HG03196 (cell line): ENCODE measurements at regions not wholly inside any gene's neighbourhood (a gene's known extent, or its start where the extent isn't known, plus 50 kb on each side); places are given as distances from the start of the nearest gene placed in this dataset.

Experiments
- ATAC-seq: cut with Tn5 transposase; IDR thresholded peaks from one replicate; pipeline ENCODE4 v1.9.1; 2021; ENCODE audit not compliant: unreplicated experiment

DNA sequence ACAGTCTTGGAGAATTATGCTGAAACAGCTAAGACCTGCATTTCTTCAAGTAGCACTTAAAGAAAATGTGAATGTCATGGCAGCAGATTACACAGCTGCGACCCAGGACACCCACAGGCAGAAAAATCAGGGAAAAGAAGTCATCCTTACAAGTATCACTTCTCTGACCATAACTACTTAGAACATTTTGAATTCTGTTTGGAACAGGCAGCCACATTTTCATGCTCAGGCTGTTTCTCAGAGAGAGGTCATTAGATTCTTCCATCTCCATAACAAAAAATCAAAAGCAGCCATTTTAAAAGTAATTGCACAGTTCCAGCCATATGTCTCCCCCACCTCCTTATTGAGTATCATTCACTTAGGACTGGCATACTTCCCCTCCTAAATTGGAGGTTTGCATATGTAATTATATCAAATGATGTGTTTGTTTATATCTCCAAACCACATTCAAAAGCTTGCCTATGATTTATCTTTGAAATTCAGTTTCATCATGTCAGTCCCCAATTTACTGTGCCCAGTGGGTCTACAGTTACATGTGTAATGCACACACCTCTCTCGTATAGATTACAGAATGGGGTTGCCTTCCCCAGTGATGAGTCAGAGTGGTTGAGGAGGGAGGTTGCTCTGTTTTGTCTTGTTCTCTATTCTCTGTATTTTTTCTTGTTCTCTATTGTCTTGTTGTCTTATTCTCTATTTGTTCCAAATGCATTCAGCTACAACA, 276.5 kb upstream of the MTNR1B start:
- no peak for ATAC-seq

DNA sequence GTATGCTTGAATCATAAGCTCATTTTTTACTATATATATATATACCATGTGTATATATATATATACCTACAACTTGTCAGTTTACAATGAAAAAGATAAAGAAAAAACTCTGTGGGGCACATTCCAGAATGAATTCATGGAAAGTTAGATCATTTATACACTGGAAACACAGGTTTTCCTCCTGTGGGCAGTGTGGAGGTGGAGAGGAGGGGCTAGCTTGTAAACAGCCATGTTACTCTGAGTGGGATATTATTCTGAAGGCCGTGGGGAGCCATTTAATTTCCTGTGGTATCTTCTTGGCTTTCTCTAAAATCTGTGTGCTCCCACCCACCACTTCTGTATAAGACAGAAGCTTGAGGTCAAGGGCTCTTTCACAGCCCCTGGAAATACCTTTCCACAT, 273.4 kb upstream of the MTNR1B start:
- no peak for ATAC-seq

DNA sequence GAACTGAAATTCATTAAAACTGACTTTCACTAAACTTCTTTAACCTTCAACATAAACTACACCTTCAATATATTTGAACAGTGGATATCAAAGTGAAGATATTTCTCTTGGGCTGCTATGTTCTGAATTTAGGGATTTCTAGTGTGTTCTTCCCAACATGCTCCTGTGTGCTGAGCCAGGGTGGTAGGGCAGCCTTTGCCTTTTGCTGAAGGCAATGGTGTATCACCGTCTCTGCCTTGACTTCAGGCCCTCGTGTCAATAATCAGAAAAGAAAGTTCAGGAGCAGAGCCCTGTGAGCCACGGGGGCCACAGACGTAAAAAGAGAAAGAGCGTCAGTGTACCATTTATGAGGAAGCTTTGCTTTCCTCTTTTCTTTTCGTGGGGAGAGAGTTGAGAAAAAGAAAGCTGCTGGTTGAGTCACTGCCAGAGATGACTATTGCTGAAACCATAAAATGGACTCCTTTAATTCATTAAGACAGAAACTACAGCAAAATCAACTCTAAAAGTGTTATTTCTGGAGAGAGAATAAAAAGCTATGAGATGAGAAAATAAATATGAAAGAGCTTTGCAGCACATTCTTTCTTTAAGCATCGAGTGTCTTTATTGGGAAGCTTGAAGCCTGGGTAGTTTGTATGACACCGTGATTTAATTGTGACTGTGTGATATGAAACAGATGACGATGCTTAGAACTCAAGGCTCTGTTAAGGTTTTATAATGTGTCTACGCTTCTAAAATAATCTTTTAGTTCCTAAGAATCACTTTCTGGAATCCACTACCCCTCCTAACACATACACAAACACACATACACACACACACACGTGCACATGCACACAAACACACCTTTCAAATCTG, 271.8 kb upstream of the MTNR1B start:
- ATAC-seq, result no peak

DNA sequence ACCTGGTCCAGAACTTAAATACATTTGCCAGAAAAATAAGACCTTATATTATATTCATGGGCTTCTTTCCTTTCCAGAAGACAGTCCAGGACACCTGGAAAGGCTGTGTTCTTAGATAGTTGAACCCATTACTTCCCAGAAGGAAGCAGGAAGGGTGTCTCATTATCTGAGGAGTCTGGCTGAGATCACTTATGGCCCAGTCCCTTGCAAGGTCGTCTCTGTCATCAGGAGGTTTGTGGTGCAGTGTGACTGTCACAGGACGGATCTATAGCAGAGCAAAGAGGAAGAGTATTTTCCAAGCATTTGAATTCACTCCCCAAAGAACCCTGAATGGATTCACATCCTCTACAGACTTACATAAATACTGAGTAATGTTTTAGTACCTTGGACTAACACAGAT, 270.7 kb upstream of the MTNR1B start:
- no peak for ATAC-seq

DNA sequence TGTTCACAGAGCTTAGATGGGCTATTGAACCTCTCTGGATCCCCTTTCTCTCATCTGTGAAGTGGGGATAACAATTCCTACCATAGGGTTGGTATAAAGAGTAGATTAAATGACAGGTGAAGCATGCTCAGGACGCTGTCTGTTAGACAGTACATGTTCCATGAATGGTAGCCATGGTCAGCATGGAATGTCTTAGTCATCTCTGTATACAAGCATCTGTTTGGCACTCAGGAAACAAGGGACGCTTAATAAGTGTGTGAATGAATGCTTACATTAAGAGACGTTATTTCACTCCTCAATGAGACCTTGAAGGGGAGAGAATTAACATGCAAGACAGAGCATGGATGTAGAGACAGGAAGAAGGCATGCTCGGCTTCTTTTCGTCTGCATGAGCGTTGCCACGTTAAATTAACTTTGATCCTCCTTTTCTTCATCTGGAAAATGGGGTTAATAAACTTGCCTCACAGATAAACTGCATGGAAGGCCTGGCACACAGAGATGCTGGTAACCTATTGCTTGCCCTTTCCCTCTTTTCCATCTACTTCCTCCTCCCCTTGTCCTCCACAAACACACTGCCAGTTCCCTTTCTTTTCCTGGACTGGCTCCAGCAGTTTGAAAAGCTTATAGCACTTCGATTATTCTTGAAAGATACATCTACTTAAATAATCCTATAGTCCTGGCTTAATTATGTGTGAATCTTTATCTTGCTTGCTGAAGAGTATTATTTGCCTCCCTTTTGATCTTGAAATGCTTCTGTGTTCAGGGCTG, 267.2 kb upstream of the MTNR1B start:
- ATAC-seq, result no peak

DNA sequence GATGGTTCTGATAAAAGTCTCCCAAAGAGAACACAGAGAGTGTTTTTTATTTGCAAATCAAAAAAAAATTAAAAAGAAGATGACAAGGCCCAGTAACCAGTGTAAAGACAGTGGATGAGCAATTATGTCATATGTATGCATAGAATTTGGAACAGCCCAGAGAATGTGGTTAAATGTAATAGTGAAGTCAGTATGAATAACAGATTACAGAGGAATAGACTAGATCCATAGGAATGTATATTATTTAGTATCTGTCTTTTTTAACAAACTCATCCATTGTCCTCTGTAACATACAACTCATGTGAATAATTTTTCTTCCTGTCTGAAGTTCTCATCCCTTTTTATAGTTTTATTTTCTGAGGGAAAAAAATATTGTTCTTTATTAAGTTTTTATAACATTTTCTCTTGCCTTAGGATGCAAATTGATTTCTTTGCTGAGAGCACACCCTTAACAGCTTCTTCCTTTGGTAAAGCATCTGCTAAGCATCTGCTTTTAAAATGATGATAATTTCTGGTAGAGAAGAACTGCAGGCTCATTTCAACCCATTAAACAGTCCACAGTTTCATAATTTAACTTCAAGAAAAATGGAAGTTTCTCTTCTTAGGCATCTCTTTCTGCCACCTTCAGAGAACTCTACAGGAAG, 266.5 kb upstream of the MTNR1B start:
- ATAC-seq, result no peak

DNA sequence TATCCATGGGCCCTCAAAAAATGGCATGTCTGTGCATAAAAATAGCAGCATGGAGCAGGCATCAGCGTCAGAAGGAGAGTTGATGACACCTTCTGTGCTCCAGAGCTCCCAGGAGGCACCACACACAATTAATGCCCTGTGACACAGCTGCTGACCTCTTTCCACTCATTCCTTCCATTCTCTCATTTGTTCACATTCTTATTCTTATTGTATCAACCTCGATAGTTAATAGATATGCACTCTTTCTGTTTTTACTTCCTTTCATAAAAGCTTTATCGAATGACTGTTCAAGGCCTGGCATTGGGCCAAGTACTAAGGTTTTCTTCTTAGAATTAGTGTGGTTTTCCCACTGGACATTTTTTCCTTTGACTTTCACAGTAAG, 266.0 kb upstream of the MTNR1B start:
- no peak for ATAC-seq

DNA sequence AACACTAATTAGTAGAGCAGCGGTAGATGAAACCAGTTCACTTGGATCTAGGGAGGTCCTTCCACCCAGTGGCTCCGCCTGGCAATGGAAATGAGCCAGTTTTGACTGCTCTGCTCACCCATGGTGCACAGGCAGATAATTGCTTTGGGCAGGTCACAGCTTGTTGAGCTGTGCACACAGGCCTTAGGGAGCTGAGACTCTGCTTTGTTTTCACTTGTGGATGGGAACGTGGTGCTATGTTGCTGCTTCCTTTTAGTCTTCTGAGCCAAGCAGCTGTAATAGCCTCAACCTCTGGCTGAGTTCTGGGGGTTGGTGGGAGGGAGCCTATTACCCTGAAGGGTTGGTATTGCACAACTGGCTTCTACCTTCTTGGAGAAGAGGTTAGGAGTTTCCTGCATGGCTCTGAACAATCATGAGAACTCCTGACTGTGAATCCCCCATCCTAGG, 262.3 kb upstream of the MTNR1B start:
- no peak for ATAC-seq

DNA sequence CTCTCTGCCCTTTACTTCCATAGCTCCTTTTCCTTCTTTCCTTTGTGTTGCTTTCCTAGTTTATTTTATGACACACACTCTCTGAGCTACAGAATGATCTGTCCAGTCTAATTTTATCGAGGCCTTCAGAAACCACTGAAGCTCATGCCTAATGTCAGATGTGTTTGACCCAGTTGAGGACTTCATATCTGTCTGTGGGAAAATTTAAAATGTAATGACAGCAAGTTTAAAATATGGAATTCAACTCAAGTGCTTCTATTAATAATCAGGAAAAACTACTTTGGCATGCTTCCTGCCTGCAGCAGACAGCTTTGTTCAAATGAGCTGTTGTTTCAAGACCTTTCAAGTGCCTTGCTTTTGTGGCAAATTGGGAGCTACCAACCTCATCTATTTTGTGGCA, 261.8 kb upstream of the MTNR1B start:
- no peak for ATAC-seq

DNA sequence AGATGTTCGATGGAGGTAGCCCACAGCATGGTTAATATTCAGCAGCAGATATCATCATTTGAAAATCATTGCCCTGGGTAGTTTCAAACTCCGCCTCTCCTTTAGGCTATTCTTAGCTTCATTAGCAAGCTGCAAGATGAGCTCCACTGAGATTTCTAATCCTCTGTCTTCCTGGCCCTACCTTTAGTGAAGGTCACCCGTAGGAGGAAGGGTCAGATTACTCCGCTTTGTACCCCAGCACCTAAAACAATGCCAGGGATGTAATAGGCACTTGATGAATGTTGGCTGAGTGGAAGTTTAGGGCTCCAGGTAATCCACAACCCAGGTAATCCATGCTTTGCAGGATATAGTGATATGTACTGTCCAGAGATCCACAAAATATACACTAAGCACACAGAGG, 260.1 kb upstream of the MTNR1B start:
- ATAC-seq, result no peak

DNA sequence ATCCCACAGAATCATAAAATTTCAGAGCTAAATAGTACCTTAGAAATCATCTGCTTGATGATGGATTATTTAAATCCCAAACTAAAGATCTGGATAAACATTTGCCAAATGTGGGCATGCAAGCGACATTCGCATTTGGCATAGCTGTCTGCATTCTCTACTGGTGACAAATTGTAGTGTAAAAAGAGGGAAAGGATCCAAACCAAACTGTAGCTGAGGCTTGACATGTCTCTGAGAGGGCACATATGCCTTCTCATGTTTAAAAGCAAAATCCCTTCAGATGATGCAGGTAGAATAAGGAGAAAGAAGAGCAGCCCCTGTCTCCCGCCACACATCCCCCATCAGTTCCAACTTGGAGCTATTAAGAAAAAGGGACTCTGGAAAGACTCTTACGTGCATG, 257.5 kb upstream of the MTNR1B start:
- ATAC-seq, result no peak

DNA sequence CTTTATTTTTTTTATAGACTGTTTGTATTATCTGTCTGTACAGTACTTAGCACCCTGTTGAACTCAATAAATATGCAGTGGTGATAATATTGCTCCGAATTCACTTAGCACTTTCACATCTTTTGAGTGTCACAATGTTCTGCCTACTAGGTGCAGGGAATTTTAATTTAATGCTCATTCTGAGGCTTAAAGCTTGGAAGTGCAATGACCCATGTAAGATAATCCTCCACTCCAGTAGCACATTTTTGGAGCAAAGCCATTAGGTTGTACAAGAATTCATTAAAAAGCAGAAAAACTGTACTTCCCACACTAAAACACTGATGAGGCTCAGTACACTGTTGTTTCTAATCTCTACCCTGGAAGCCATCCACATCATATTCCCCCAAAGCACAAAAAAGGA, 255.3 kb upstream of the MTNR1B start:
- no peak for ATAC-seq

DNA sequence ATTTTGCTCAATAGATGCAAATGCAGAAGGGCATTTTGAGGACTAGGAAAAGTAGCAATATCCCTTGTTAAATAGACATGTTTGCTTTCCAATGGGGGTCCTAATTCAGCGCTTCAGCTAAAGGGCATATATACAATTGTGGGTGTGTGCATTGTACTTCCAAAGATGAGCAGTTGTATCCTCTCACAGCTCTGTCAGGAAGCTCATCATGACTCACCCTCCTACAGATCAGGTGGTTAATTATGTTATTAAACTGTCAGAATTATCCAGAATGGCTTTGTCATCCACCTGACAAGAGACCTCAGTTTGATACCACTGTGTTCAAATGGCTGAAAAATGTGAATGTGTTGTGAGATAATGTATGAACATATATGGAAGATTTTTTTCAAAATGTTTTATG, 252.2 kb upstream of the MTNR1B start:
- no peak for ATAC-seq

DNA sequence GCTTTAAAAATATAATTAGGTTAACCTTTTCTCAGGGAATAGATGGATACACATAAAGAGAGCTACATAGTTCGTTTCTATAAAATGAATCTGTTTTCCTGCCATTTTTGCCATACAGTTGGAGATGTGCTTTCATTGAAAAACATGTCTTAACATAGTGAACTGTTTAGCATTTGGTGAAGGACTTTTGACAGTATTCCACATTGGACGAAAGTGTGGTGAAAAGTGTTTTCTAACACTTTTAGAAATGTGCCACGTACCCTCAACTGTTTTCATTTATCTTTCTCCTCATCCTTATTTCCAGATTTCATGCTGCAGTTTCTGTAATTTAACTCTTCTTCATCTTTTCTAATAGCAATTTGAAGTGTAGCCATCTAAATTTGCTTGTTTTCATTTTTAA, 249.1 kb upstream of the MTNR1B start:
- ATAC-seq, result no peak

DNA sequence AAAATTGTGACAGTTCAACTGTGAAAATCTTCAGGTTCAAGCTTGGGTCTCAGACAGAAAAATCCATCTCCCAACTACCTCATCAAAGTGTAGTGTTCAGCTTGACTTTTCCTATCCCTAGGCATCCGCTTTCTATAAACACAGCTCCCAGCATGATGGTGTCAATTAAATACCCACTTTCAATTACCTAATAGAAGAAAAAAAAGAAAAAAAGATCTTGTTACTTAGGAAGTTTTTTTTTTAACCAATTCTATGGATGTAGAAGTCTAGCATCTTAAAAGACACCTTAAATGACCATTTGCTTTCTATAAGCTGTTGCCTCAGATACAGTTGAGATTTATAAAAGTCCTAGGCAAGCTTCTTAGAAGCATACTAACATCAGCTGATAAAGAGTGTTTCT, 244.1 kb upstream of the MTNR1B start:
- ATAC-seq, result no peak

DNA sequence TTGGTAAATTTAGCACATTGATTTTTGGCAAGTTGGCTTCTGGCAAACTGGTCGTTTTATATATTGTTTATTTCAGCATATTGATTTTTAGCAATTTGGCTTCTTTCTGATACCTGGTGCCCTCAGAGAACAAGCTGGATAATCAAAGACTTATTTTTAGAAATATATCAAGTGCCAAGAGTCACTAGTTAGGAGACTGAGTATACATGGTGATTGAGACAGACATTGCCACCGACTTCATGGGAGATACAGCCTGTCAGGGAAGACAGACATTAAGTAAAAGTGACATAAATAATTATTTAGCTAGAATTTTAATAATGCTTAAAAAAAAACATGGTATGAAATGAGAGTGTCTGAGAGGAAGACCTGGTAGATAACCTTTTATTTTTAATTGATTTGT, 242.3 kb upstream of the MTNR1B start:
- ATAC-seq, result no peak

DNA sequence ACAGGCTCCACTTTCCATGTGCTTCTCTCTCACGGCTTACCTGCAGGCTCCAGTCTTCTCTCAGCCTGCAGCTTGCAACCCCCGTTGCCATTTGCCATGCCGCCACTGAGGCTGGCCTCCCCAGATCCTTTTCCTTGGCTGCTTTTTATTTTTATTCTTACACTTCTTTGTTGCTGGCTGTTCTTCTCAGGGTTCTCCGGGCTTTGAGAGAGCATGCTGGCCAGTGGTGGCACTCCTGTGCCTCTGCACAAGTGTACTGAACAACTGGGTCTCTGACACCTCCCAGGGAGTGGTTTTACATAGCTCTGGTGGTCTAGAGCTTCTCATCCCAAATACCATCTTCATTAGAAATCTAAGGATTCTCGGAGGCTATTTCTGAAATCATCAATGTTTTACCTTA, 241.7 kb upstream of the MTNR1B start:
- no peak for ATAC-seq

DNA sequence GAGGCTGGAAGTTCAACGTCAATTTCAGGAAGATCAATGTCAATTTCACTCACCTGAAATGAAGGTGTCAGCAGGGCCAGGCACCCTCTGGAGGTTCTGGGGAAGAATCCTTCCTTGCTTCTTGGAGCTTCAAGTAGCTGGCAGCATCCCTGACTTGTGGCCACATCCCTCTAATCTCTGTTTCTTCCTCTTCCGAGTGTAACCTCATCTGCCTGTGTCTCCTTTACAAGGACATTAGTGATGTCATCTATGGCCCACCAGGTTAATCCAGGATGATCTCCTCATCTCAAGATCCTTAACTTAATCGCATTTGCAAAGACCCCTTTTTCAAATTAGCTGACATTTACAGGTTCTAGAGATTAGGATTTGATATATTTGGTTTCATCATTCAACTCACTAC, 240.8 kb upstream of the MTNR1B start:
- ATAC-seq, result no peak

DNA sequence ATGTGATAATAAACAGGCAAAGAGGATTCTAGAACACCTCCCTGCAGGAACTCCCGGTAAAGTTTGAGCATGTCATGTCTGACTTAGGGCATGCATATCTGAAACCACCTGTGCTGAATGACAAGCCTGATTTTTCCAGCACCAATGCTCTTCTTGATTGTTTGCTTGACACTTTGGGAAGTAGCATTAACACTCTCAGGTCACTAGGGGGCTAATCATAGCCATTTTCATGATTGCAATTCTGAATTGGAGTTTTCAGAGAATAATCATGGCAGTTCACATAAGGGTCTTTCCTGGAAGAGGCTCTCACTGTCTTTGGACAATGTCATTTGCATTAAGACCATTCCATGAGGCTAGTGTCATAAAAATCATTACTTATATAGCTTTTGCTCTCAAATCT, 234.4 kb upstream of the MTNR1B start:
- no peak for ATAC-seq

DNA sequence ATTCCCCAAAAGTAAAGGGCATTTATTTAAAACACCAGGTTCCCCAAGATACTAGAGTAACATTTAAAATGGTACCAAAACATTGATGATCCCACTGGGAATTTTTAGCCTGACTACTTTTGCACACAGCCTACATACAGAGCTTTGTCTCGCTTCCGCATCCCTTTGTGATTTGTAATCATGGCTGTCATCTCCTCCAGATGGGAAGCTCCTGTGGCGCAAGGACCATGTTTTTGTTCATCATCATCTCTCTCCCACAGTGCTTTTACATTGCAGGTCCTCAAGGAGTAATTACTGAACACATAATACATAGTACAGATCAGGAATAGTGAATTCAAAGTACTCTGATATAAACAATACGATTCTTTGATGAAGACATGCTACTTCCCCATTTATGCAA, 231.2 kb upstream of the MTNR1B start:
- ATAC-seq, result no peak

DNA sequence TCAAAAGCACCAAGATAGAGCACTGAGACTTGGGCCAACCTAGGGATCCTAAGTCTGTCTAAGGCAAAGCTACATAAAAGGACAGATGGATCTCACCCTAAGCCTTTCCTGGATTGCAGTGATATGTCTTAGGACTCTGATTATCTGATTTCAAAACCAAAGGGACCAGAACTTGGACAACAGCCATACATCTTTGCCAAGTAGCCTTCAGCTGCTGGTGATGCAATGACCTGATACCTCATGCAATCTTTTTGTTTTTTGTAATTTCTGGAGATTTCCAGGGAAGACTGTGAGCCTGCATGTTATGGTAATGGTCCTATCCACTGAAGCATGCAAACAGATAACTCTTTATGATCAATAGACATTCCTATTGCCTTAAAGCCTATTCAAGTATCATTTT, 230.4 kb upstream of the MTNR1B start:
- ATAC-seq, result no peak
